C1 segment of cervical spinal cord (tissue), 14 donors: ENCODE measurements at regions not wholly inside any gene's neighbourhood (a gene's known extent, or its start where the extent isn't known, plus 50 kb on each side); places are given as distances from the start of the nearest gene placed in this dataset.
"Not testable (repeated sequence)": the region's sequence is repeated elsewhere in the genome, so short reads cannot be mapped to it uniquely, and the experiment has no call there.

Experiments
- DNase-seq, 14 donors: peaks; one replicate each; lab custom pipeline; 2025; lab: John Stamatoyannopoulos, UW

DNA sequence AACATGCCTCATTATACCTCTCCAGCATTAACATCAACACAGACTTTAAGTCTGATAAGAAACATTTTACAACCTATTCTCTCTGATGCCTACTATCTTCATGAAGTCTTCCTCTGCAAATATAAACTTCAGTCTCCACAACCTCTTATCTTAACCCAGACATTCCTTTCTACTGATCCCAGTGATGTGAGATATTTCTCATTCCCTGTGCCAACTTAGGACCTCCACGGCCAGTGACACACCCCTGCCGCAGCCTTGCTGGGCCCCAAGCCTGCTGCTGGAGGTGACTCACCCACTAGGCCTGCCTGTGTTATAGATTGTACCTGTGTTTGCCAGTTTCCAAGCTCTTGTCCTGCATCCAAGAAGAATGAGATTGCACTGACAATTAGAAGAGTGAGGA is 734.5 kb upstream of the CADM2 start:
- no peak for DNase-seq

DNA sequence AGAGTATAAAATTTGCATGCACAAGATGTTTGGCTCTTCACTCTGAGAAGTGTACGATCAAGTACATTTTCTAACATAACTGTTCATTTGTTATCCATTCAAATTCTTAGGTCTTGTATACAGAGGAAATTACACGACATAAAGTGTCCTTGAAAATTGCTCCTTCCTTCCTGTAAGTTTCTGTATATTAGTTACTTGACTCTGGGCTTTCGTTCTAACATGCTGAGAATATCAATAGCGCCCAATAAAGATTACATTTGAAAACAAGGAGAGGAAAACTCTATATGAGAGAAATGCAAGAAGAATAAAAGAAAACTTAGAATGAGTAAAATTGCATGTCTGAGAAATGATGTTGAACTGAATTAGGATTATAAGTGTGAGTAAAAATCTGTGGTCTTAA is 722.5 kb upstream of the CADM2 start:
- no peak for DNase-seq

DNA sequence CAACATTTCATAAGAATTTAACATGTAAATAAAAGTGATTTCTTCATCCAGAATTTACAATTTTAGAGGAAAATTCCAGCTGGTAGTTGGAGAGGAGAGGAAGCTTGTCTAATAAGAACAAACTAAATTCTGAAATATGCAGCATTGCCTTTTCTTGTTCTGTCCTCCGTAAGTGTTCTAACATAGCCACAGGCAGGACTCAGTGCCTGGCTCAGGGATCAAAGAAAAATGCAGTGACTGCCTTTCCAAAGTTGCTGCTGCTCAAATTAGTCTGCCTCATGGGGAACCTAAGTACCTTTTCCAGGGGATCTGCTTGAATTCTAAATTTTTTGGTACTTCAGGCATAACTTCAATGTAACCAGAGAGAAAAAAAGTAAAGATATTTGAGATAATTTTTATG is 713.0 kb upstream of the CADM2 start:
- DNase-seq, result no peak

DNA sequence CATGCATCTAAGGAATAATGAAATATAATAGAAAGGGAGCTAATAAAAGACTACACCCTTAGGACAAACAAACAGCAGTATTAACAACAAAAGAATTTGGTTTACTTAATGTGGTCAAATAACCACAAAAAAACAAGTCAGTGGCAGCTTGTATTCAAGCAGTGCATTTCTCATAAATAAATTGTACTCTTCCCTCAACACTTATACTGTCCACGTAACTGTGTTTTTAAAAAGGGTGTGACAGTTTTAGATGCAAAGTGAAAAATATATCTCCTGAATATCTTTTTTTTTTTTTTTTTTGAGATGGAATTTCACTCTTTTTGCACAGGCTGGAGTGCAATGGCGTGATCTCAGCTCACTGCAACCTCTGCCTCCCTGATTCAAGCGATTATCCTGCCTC is 698.2 kb upstream of the CADM2 start:
- no peak for DNase-seq

DNA sequence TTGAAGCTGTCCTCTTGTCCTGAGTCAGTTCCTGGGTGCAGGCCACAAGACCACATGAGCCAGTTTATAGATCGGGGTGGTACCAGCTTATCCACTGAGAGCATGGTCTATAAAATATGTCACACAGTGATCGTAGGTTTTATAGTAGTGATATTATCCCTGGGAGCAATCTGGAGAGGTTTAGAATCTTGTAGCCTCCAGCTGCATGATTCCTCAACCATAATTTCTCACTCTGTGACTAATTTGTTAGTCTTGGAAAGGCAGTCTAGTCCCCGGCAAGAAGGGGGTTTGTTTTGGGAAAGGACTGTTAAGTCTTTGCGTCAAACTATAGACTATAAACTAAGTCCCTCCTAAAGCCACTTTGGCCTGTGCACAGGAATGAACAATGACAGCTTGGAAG is 693.0 kb upstream of the CADM2 start:
- DNase-seq, result no peak

DNA sequence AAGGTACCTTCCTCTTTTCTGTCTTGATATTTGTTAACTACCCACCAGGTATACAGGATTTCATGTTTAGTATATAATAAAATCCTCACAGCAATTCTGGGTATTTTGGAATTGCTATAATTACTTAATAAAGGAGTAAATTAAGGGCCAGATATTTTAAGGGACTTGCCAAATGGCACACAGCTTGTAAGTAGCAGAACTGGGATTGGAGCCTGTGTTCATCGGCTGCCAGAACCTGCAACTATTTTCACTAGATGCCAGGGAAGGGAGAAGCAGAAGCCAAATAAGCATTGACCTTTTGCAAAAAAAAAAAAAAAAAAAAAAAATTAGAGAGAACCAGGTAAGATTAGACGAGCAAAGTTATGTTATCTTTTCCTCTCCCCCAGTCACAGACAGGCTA is 683.3 kb upstream of the CADM2 start:
- DNase-seq, result peak in 2 of 14 donors; percentile 0 to 9

DNA sequence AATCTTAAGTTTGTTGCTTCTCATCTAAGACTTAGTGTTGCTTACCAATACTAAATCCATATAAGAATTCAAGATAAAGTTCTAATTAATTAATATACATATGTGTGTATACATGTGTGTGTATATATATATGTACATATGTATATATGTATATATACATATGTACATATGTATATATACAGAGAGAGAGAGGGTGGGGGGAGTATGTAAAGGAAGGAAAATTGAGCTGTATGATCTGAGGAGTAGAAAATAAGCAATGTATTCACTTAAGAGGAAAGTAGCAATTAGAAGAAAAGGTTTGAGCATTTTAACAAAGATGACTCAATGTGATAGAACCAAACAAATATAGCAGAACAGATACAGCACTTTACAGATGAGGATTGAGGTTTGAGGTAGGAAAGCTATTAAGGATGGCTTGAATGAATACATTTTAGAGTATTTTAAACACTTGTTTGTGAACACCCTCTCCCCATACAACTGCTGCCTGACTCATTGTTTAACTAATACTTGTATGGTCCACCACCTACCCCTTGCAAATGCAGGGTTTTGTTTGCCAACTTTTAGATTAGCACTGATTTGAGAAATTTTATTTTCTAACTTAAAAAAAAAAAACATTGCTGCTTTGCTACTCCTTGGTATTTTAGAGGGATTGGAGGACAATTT is 681.1 kb upstream of the CADM2 start:
- no peak for DNase-seq

DNA sequence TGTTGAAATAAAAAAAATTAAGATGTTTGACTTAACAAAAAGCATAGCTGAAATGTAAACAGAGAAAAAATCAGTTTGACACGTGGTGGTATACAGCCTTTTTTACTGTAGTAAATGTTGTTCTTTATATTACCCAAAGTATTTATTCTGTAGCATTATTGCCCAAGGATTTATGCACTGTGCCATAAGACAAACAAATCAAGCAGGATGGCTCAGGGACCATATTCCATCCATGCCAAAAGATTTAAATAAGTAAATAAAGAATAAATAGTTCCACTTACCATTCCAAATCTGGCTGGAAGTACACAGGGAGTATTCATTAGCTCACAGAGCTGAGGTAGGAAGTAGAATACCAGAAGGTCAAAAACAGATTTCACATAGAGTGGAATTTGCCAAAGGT is 666.7 kb upstream of the CADM2 start:
- DNase-seq, result no peak

DNA sequence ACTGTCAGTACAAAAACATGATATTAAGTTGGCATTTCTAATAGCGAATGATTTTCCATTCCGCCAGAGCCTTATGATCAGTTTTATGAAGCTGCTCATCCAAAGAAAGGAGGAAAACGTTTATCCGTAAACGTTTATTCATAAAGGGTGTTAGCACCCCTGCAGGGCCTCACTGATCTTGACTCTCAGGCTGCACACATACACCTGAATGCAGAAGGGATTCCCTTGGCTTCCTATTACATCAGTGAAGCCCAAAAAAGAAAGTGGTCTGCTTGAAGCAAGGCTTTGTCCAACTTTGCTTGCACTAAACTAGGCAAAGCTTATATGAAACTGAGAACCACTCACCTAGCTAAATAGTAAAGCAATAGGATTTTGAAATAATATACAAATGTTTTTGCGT is 659.5 kb upstream of the CADM2 start:
- DNase-seq, result no peak

DNA sequence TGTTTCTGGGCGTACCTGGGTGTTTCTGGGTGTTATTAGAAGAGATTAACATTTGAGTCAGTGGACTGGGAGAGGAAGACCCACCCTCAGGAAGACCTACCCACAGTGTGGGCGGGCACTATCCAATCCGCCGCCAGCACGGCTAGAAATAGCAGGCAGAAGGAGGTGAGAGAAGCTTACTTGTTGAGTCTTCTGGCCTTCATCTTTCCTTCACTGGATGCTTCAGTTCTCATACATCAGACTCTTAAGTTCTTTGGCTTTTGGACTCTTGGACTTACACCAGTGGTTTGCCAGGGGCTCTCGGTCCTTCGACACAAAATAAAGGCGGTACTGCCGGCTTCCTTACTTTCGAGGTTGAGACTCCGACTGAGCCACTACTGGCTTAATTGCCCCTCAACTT is 654.6 kb upstream of the CADM2 start:
- DNase-seq, result no peak

DNA sequence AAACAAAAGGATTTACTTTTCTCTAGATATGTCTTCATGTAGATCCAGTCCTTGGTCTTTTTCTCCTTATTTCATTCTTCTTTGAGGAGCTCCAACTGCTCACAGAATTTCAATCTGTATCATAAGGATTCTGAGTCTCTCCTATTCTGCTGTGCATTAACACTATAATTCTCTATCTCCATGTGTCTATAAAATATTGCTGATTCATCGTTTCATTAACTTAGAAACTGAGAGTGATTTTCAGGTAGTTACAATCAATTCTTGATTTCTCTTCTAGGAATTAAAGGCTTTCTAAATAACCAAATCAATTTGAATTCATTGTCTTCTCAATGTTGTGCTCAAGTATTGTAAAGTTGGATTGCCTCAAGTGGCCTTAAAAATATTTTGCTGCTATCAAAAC is 651.5 kb upstream of the CADM2 start:
- no peak for DNase-seq

DNA sequence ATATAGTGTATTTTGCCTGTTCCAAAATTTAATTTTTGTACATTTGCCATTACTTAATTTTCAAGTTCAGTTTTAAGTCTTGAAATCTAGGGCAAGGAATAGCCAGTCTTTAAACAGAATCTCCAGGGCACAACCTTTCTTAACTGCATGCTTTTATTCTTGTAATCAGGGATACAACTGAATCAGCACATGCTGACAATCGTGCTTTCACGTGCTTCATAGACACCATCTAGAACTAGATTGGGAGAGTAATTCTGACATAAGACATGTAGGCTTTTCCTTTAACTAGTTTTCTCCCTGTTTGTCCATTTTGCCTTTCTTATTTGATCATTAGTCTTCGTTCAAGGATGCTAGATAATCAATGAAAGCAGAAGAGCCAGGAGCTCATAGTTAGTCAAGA is 650.4 kb upstream of the CADM2 start:
- DNase-seq, result no peak

DNA sequence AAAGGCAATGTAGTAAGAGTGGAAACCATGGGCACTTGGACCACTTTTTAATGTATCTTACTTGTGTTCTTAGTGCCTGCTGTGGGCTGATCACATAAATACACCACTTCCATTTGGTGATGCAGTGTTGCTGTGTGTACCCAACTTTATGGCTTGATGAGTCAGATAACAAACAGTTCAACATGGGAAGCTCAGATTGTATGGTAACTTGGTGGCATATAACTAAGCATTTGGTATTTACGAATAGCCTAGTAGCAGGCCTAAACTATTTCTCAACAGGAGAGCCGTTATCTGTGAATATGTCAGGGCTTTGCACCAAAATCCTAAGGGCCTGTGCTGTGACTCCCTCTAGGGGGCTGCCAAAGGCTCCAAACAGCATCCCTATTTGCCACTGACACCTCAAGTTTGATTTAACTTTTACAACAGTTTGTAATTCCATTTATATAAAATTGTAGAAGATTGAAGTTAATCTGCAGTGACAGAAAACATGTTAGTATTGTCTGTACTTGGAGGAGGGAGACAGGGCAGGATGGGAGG is 640.4 kb upstream of the CADM2 start:
- no peak for DNase-seq

DNA sequence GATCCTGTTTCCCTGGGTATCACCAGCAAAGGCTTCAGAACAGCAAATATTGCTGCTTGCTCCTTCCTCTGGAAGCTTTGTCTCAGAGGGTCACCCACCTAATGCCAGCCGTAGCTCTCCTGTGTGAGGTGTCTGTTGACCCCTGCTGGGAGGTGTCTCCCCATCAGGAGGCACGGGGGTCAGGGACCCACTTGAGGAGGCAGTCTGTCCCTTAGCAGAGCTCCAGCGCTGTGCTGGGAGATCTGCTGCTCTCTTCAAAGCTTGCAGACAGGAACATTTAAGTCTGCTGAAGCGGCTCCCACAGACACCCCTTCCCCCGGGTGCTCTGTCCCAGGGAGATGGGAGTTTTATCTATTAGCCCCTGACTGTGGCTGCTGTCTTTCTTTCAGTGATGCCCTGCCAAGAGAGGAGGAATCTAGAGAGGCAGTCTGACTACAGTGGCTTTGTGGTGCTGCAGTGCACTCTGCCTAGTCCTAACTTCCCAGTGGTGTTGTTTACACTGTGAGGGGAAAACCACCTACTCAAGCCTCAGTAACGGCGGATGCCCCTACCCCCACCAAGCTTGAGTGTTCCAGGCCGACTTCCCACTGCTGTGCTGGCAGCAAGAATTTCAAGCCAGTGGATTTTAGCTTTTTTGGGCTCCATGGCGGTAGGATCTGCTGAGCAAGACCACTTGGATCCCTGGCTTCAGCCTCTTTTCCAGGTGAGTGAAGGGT is 593.1 kb upstream of the CADM2 start:
- not testable (repeated sequence) for DNase-seq
